H9 (cell line): ENCODE measurements at regions not wholly inside any gene's neighbourhood (a gene's known extent, or its start where the extent isn't known, plus 50 kb on each side); places are given as distances from the start of the nearest gene placed in this dataset.

Experiments
- DNase-seq: peaks from one replicate; pipeline ENCODE4 v3.0.0-alpha.2; 2017
- H2AFZ ChIP-seq: one replicate; pipeline ENCODE4 v1.6.1; 2013; ENCODE audit warnings: mild to moderate bottlenecking, low read length, control low read depth, moderate library complexity
- H2AK5ac ChIP-seq: 2 replicates; pipeline ENCODE4 v1.6.1; 2013; ENCODE audit warnings: low read length, control low read depth, mixed read lengths; ENCODE audit not compliant: insufficient read length
- H2BK120ac ChIP-seq: one replicate; pipeline ENCODE4 v1.6.1; 2013; ENCODE audit warnings: low read depth, mild to moderate bottlenecking, low read length, control low read depth, inconsistent platforms; ENCODE audit not compliant: poor library complexity, severe bottlenecking
- H2BK12ac ChIP-seq: 2 replicates; pipeline ENCODE4 v1.6.1; 2013; ENCODE audit warnings: low read length, control low read depth, mixed read lengths, low read depth; ENCODE audit not compliant: insufficient read length
- H2BK15ac ChIP-seq: 2 replicates; pipeline ENCODE4 v1.6.1; 2013; ENCODE audit warnings: low read depth, low read length, control low read depth
- H2BK20ac ChIP-seq: one replicate; pipeline ENCODE4 v1.6.1; 2013; ENCODE audit warnings: low read depth, mild to moderate bottlenecking, low read length, control low read depth, inconsistent platforms; ENCODE audit not compliant: poor library complexity, severe bottlenecking
- H2BK5ac ChIP-seq: 2 replicates; pipeline ENCODE4 v1.6.1; 2013; ENCODE audit warnings: low read length, control low read depth, mixed read lengths; ENCODE audit not compliant: insufficient read length
- H3K14ac ChIP-seq: 2 replicates; pipeline ENCODE4 v1.6.1; 2013; ENCODE audit warnings: low read length, control low read depth; ENCODE audit not compliant: insufficient read depth
- H3K18ac ChIP-seq: 2 replicates; pipeline ENCODE4 v1.6.1; 2013; ENCODE audit warnings: low read depth, mild to moderate bottlenecking, mixed read lengths, low read length, control low read depth; ENCODE audit not compliant: insufficient read length
- H3K23ac ChIP-seq: 2 replicates; pipeline ENCODE4 v1.6.1; 2013; ENCODE audit warnings: low read length, control low read depth, mixed read lengths, low read depth; ENCODE audit not compliant: insufficient read length
- H3K23me2 ChIP-seq: 2 replicates; pipeline ENCODE4 v1.6.1; 2013; ENCODE audit warnings: low read depth, mild to moderate bottlenecking, mixed read lengths, low read length, control low read depth; ENCODE audit not compliant: insufficient read length, poor library complexity, severe bottlenecking
- H3K27ac ChIP-seq: 2 replicates; pipeline ENCODE4 v1.5.1; 2013; ENCODE audit warnings: low read length, control low read depth, mixed read lengths, low read depth; ENCODE audit not compliant: insufficient read length
- H3K27me3 ChIP-seq: 2 replicates; pipeline ENCODE4 v1.6.1; 2013; ENCODE audit warnings: low read length, control low read depth, inconsistent platforms; ENCODE audit not compliant: insufficient read depth
- H3K4ac ChIP-seq: 2 replicates; pipeline ENCODE4 v1.6.1; 2013; ENCODE audit warnings: low read depth, mild to moderate bottlenecking, control low read depth, inconsistent platforms, low read length, moderate library complexity
- H3K4me1 ChIP-seq: 2 replicates; pipeline ENCODE4 v1.6.1; 2013; ENCODE audit warnings: low read length, control low read depth, inconsistent platforms; ENCODE audit not compliant: insufficient read depth
- H3K4me2 ChIP-seq: 2 replicates; pipeline ENCODE4 v1.6.1; 2013; ENCODE audit warnings: low read length, control low read depth, mixed read lengths; ENCODE audit not compliant: insufficient read length, insufficient read depth
- H3K56ac ChIP-seq: 2 replicates; pipeline ENCODE4 v1.6.1; 2013; ENCODE audit warnings: low read depth, mild to moderate bottlenecking, mixed read lengths, low read length, control low read depth; ENCODE audit not compliant: insufficient read length
- H3K79me1 ChIP-seq: 2 replicates; pipeline ENCODE4 v1.6.1; 2013; ENCODE audit warnings: low read depth, mild to moderate bottlenecking, moderate library complexity, low read length, control low read depth, inconsistent platforms; ENCODE audit not compliant: insufficient read depth, poor library complexity, severe bottlenecking
- H3K79me2 ChIP-seq: 2 replicates; pipeline ENCODE4 v1.6.1; 2013; ENCODE audit warnings: low read length, control low read depth, inconsistent platforms; ENCODE audit not compliant: insufficient read depth
- H3K9ac ChIP-seq: 2 replicates; pipeline ENCODE4 v1.6.1; 2013; ENCODE audit warnings: low read length, control low read depth, mixed read lengths; ENCODE audit not compliant: insufficient read length; ENCODE audit errors: extremely low read depth
- H3K9me3 ChIP-seq: one replicate; pipeline ENCODE4 v1.6.1; 2013; ENCODE audit warnings: low read depth, low read length, inconsistent platforms; ENCODE audit not compliant: control insufficient read depth
- H3T11ph ChIP-seq: one replicate; pipeline ENCODE4 v1.6.1; 2013; ENCODE audit warnings: mild to moderate bottlenecking, low read length, control low read depth, inconsistent platforms
- H4K20me1 ChIP-seq: one replicate; pipeline ENCODE4 v1.6.1; 2013; ENCODE audit not compliant: control insufficient read depth, insufficient read length, insufficient read depth
- H4K5ac ChIP-seq: 2 replicates; pipeline ENCODE4 v1.6.1; 2013; ENCODE audit warnings: low read depth, mild to moderate bottlenecking, mixed read lengths, low read length, control low read depth; ENCODE audit not compliant: insufficient read length
- H4K8ac ChIP-seq: replicated peaks from 2 replicates; pipeline ENCODE4 v1.6.1; 2013; ENCODE audit warnings: low read length, control low read depth, mixed read lengths, low read depth; ENCODE audit not compliant: insufficient read length
- H4K91ac ChIP-seq: 2 replicates; pipeline ENCODE4 v1.6.1; 2013; ENCODE audit warnings: low read depth, mild to moderate bottlenecking, moderate library complexity, mixed read lengths, low read length, control low read depth; ENCODE audit not compliant: insufficient read length
- H3K27ac Mint-ChIP-seq, 3 experiments: 2 replicates in 2 of 3; 3 replicates in 1 of 3; pipeline ENCODE4 v1.8.0; 2020 to 2021; ENCODE audit warnings: mixed read lengths in 3 of 3, mild to moderate bottlenecking in 1 of 3, moderate library complexity in 1 of 3
- H3K27me3 Mint-ChIP-seq: 2 replicates; pipeline ENCODE4 v1.8.0; 2021; ENCODE audit warnings: low read depth, mild to moderate bottlenecking, moderate library complexity, mixed read lengths
- H3K36me3 Mint-ChIP-seq, 3 experiments: 2 replicates in 2 of 3; 3 replicates in 1 of 3; pipeline ENCODE4 v1.8.0; 2020 to 2021; ENCODE audit warnings: low read depth in 3 of 3, mixed read lengths in 3 of 3; ENCODE audit not compliant: insufficient read depth in 1 of 3
- H3K4me1 Mint-ChIP-seq, 2 experiments: 2 replicates each; pipeline ENCODE4 v1.8.0; 2020; ENCODE audit warnings: mixed read lengths in 2 of 2
- H3K4me3 Mint-ChIP-seq, 2 experiments: 2 replicates in 1 of 2; 3 replicates in 1 of 2; pipeline ENCODE4 v1.8.0; 2020 to 2021; ENCODE audit warnings: mild to moderate bottlenecking in 2 of 2, mixed read lengths in 2 of 2, moderate library complexity in 1 of 2
- H3K9me3 Mint-ChIP-seq, 2 experiments: 2 replicates in 1 of 2; 3 replicates in 1 of 2; pipeline ENCODE4 v1.8.0; 2020; ENCODE audit warnings: mild to moderate bottlenecking in 2 of 2, mixed read lengths in 2 of 2, moderate library complexity in 1 of 2
- WGBS: extraction: QIAGEN DNeasy Blood & Tissue Kit; methylation state at CpG from one replicate; pipeline ENCODE4 v1.1.7; 2013; ENCODE audit warnings: missing lambda C conversion rate, low lambda C conversion rate, mixed read lengths; ENCODE audit not compliant: insufficient read length; ENCODE audit errors: extremely low coverage; 5-methylcytosine and 5-hydroxymethylcytosine counted together
- TF ChIP-seq, protein P1 (sequence below): fragments of 200-600 bp; sonication (generic); conservative IDR thresholded peaks from 3 replicates; pipeline ENCODE4 v1.8.0; 2021; ENCODE audit warnings: antibody characterized with exemption, mild to moderate bottlenecking

DNA sequence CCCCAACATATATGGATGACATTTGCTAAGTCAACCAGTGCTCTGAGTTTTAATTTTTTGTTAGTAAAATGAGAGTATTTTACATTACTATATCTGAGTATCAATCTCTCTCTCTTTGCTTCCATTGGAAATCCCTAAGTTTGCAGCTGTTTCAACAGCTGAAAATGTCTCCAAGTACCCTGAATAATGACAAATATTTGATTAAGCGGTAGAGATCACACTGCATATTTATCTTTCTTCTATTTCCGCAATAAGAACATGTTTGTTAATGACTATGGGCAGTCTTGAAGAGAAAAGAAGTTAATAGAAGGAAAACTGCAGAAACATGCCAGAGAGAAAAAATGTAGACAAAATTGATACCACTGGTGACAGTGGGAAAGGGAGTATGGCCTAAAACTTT is 1117.5 kb downstream of the NCAM2 start:
- H3K27me3 Mint-ChIP-seq: no peaks in the 10 kb centered on the region; the same call in 1 of the 2 replicates
- no peak overlapping the region for H3K9ac ChIP-seq
- H3K27ac Mint-ChIP-seq: no peak overlapping the region
- H4K91ac ChIP-seq: no peak overlapping the region
- H3K56ac ChIP-seq: no peak overlapping the region
- no peak overlapping the region for H2BK12ac ChIP-seq
- peaks cover 0 to 6% (median 2%) of the 10 kb centered on the region in 3 experiments; a peak in 2 of 7 replicates for H3K36me3 Mint-ChIP-seq
- H3K79me2 ChIP-seq: no peaks in the 10 kb centered on the region
- no peaks in the 10 kb centered on the region for H3K79me1 ChIP-seq
- H4K20me1 ChIP-seq: no peaks in the 10 kb centered on the region
- no peak overlapping the region for H3K14ac ChIP-seq
- H3K9me3 Mint-ChIP-seq: peaks cover 4 to 5% of the 10 kb centered on the region in 2 experiments; a peak in 3 of 5 replicates
- H3K4ac ChIP-seq: no peak overlapping the region
- no peak overlapping the region for H4K8ac ChIP-seq
- H3K27me3 ChIP-seq: no peaks in the 10 kb centered on the region
- no peaks in the 10 kb centered on the region for H3K4me1 ChIP-seq
- H2BK20ac ChIP-seq: no peak overlapping the region
- no peak overlapping the region for H3K4me2 ChIP-seq
- no peak overlapping the region for H2BK120ac ChIP-seq
- no peak for DNase-seq
- no peak overlapping the region for H3K27ac ChIP-seq
- TF ChIP-seq, protein P1, sequence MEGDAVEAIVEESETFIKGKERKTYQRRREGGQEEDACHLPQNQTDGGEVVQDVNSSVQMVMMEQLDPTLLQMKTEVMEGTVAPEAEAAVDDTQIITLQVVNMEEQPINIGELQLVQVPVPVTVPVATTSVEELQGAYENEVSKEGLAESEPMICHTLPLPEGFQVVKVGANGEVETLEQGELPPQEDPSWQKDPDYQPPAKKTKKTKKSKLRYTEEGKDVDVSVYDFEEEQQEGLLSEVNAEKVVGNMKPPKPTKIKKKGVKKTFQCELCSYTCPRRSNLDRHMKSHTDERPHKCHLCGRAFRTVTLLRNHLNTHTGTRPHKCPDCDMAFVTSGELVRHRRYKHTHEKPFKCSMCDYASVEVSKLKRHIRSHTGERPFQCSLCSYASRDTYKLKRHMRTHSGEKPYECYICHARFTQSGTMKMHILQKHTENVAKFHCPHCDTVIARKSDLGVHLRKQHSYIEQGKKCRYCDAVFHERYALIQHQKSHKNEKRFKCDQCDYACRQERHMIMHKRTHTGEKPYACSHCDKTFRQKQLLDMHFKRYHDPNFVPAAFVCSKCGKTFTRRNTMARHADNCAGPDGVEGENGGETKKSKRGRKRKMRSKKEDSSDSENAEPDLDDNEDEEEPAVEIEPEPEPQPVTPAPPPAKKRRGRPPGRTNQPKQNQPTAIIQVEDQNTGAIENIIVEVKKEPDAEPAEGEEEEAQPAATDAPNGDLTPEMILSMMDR: no peak
- no peaks in the 10 kb centered on the region for H3K9me3 ChIP-seq
- H3K18ac ChIP-seq: no peak overlapping the region
- H4K5ac ChIP-seq: no peak overlapping the region
- H2AFZ ChIP-seq: no peak overlapping the region
- no peak overlapping the region for H2BK15ac ChIP-seq
- no peak overlapping the region for H2BK5ac ChIP-seq
- no peak overlapping the region for H3K23ac ChIP-seq
- H3K23me2 ChIP-seq: no peaks in the 10 kb centered on the region
- H3K4me3 Mint-ChIP-seq: no peak overlapping the region
- no peaks in the 10 kb centered on the region for H3K4me1 Mint-ChIP-seq
- no CpG with 5 or more reads among the region's 2 CpGs for WGBS
- no peak overlapping the region for H3T11ph ChIP-seq
- H2AK5ac ChIP-seq: no peak overlapping the region
